Daoy (cell line): ENCODE measurements at regions not wholly inside any gene's neighbourhood (a gene's known extent, or its start where the extent isn't known, plus 50 kb on each side); places are given as distances from the start of the nearest gene placed in this dataset.

Experiments
- DNase-seq: peaks from one replicate; pipeline ENCODE4 v3.0.0-alpha.2; 2015; ENCODE audit warnings: low read depth

DNA sequence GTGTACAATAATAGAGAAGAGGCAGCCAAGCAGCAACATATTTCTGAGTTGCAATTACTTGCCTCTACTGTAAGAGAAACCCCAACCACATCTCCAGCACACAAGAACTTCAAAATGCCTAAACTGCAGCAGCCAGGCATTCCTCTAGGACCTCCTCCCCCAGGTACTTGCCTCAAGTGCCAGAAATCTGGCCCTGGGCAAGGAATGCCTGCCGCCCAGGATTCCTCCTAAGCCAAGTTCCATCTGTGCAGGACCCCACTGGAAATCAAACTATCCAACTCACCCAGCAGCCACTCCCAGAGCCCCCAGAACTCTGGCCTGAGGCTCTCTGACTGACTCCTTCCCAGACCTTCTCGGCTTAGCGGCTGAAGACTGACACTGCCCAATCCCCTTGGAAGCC lies 336.8 kb upstream of the RGMB start:
- DNase-seq = no peak

DNA sequence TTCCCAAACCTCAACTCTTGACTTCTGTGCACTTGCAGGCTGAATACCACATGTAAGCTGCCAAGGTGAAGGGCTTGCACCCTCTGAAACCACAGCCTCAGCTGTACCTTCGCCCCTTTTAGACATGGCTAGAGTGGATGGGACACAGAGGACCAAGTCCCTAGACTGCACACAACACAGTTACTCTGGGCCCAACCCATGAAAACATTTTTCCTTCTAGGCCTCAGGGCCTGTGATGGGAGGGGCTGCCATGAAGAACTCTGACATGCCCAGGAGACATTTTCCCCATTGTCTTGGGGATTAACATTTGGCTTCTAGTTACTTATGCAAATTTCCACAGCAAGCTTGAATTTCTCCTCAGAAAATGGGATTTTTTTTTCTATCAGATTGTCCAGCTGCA lies 331.0 kb upstream of the RGMB start:
- DNase-seq = no peak

DNA sequence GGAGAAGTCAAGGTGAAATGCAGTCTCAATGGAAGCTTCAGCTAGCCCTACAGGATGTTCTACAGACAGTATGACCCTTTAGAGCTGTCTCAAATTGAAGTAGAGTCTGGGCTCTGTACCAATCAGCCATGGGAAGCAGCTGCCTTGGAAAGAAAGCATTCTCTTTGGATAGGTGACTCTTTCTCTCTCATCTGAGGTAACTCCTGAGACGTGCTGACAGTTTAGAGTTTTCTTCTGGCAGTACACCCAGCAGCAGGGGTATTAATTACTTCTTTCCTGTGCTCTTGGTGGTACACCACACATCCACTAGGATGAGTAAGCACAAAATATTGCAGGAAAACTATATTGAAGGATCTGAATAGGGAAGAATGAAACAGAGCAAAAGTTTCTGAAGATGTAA lies 329.6 kb upstream of the RGMB start:
- no peak for DNase-seq

DNA sequence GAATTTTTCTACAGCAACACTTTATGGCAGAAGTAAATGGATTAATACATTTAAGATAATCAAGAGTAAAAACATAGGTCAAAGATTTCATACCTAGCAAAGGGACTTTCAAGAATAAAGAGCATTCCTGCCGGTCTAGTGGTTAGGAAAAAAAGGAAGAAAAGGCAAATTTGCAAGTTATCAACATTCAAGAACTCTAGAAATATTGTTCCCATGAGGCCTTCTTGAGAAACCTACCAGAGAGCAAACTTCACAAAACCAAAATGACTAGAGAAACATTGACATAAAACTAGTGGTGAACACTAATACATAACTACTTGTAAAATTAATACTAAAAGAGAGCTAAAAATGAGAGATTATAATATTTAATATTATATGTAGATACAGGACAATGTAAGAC lies 320.2 kb upstream of the RGMB start:
- DNase-seq = no peak

DNA sequence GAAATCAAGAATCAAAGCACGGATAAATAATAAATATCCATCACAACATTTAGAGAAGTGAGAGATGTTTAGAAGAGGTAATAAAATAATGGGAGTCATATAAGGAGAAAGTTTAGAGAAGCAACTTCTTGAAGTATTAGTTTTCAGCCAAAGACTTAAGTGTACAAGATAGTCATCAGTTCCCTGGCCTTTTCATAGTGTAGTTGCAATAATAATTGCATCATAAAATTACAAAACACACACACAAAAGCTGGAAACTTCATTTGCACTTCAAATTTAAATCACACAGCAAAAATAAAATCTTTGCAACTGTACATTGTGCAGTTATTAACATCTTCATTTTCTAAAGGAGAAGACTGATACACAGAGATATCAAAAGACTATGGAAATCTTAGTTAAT lies 319.1 kb upstream of the RGMB start:
- no peak for DNase-seq

DNA sequence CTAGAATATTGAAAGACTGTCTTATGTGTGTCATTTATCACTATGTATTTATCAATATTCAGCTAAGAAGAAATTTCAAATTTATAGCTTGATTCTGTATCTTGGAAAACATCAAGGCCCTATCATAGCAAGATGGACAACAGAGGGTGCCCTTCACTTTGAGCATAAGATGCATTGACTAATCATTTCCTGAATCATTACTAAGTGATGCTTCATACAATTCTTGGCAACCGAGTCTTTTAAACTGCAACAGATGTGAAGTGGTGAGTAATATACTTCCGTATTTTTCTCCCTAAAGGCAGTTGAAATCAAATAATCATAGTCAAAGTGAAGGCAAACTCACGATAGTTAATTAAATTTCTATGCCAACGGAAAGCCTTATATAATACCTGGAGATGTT lies 318.6 kb upstream of the RGMB start:
- peak; percentile 81 for DNase-seq

DNA sequence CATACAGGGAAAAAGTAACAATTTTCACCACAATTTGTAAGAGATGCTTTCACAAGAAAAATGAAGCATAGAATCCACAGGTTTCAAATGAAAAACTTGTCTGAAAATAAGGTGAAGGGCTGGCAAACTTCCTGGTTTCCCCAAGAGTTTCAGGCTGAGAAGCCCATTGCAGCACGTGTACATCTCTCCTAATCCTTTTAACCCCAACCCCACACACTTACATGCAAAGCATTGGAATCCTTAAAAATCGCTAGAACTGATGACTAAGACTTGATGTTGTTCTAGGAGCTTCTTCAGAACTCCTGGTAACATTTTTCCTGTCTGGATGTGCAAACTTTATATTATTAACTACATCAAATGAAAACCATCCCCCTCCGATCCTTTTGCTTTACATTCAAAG lies 317.8 kb upstream of the RGMB start:
- DNase-seq = peak; percentile 38

DNA sequence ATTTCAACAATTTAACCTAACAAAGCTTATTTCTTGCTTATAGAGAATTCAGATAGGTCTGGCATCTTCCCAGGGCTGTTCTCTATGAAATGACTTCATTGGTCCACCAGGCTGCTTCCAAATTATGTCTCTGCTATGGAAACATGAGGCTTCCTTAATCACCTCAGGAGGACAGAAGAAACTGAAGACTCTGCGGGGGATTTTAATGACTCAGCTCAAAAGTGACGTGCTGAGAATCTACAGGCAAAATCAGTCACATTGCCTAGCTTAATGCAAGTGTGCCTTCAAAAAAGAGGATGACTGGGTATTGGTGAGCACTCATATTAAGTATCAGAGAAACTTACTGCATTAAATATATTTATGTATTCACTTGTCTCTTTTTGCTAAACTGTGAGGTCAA lies 315.5 kb upstream of the RGMB start:
- peak; percentile 64 for DNase-seq

DNA sequence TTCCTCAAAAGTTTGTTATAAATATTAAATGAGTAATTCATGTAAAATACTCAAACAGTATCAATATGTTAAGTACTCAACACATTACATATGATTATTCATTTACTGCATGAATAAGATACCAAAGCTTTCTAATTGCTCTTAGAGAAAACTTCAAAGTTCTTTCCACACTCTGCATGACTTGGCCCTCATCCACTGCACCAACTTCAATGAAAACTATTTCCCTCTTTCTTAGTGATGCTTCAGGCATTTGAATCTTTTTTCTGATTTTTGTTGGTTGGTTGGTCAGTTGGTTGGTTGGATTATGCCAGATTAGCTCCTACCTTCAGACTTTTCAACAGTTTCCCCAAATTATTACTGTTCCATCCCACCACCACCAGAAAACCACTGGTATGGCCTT lies 314.7 kb upstream of the RGMB start:
- no peak for DNase-seq

DNA sequence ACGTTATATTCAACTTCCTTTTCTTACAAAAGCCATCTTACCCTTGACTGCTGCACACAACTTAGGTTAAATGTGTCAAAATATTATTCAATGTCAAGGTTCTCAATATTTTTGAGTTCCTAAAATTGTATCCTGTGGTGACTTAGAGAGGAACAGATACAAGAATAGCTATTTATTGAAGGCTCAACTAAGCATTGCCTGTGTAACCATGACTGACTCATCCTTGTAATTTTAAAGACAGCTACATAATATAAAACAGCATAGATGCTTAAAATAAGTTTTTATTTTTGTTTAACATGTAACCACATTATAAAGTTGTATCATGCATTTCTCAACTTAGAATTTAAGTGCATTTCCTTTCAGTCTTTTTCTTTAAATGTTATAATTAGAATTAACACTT lies 312.9 kb upstream of the RGMB start:
- no peak for DNase-seq

DNA sequence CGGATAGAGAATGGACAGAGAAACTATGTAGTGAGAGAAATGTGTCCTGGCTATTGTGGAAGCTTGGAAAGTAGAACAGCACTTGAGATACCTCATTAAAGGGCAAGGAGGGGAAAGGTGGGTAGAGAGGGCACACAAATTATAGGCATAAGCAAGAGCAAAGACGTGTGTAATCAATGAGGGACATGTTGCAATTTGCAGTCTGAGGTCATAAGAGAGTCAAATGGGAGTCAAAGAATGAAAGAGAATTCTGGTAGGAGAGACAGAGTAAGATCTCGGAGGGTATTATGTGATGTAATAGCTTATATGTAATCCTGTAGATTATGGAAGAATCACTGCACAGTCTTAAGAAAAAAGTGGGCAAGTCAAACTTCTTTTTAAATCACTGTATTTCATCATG lies 312.0 kb upstream of the RGMB start:
- no peak for DNase-seq

DNA sequence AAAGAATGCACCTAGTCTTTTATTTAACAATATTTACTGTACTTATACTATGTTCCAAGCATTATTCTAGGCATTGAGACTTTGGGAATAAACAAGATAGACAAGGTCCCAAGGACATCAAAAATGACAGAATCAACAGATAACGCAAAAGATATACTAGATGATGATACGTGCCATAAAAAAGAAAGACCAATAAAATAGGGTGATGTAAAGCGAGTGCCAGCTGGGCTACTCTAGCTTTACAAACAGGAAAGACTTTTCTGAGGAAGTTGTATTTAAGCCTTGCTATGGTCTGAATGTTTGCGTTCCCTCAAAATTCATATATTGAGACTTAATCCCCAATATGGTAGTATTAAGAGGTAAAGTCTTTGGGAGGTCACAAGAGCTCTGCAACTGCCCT lies 310.2 kb upstream of the RGMB start:
- DNase-seq = no peak

DNA sequence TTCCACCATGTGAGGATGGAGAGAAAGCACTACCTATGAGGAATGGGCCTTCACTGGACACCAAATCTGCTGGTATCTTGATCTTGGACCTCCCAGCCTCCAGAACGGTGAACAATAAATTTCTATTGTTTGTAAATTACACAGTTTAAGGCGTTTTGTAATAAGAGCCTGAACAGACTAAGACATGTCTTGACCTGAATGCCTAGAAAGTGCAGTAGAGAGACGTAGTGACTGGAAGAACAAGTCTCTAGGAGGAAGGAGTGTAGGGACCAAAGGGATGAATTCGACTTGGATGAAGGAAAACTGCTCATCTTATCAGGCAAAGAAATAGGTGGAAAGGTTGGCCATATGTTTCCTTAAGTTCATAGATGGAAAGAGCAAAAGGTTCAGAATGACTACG lies 309.8 kb upstream of the RGMB start:
- no peak for DNase-seq

DNA sequence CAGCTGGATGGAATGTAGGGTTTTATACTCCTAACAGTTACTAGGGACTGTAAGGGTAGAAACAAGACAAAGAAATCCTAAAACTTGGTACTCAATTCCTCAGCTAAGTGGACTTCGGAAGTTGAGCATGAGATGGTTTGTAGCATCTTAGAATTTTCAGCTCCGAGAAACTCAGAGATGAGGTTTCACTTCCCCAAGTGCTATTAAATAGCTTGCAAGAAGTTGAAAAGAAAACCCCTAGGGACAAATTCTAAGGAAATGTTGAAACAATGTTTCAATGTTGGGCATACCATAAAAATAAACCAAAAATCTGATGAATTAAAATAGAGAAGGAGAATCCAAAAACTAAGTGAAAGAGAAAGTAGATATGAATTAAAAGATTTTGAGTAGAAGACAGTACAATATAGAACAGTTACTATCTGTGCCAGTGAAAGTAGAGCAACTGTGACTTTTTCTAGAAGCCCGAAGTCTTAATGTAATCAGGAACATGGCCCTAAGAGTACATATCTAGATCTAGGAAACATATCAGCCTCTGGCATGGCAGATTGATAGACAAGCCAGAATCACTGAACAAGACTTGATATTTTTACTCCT lies 308.6 kb upstream of the RGMB start:
- no peak for DNase-seq

DNA sequence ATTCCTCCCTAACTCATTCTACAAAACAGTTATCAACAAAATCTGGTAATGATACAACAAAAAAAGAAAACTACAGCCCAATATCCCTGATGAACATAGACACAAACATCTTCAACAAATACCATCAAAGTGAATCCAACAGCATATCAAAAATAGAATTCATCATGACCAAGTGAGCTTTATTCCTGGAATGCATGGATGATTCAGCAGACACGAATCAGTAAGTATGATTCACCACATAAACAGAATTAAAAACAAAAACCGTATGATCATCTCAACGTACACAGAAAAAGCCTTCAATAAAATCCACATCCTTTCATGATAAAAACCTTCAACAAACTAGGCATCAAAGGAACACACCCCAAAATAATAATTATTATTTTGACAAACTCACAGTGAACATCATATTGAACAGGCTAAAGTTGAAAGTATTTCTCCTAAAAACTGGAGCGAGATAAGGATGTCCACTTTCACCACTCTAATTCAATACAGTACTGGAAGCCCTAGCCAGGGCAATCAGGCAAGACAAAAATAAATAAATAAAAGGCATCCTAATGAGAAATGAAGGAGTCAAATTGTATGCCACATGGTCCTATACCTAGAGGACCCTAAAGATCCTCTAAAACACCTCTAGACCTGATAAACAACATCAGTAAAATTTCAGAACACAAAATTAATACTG lies 305.1 kb upstream of the RGMB start:
- peak; percentile 64 for DNase-seq

DNA sequence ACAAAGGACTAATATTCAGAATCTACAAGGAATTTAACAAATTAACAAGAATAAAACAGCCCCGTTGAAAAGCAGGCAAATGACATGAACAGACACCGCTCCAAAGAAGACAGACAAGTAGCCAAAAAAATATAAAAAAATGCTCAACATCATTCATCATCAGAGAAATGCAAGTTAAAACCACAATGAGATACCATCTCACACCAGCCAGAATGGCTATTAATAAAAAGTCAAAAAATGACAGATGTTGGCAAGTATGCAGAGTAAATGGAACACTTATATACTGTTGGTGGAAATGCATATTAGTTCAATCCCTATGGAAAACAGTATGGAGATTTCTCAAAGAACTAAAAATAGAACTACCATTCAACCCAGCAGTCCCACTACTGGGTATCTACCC lies 302.7 kb upstream of the RGMB start:
- DNase-seq = no peak

DNA sequence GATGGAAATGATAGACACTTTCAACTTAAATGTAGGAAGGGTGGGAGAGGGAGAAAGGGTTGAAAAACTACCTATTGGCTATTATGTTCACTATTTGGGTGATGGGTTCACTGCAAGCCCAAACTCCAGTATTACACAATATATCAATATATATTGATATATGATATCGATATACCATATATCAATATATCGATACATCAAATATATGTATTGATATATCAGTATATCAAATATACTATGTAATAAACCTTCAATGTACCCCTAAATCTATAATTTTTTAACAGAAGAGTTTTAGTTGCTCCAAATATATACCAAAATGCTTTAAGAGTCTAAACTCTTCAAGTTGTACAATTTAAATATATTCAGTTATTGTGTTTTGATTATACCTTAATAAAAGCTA lies 302.0 kb upstream of the RGMB start:
- DNase-seq = no peak

DNA sequence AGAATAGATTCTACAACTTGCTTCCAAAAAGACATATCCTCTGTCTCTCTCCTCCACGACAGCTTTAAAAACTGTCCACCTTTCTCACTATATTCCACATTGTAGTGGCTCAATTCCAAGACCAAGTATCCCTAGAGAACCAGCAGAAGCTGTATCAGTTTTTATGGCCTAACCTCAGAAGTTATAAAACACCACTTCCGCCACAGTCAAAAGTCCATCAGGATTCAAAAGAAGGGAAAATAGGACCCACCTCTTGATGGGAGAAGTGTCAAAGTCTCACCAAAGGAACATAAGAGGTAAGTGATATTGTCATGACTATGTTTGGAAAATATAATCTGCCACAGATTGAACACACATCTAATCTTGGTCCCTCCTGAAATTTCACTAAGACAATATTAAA lies 299.2 kb upstream of the RGMB start:
- DNase-seq = no peak

DNA sequence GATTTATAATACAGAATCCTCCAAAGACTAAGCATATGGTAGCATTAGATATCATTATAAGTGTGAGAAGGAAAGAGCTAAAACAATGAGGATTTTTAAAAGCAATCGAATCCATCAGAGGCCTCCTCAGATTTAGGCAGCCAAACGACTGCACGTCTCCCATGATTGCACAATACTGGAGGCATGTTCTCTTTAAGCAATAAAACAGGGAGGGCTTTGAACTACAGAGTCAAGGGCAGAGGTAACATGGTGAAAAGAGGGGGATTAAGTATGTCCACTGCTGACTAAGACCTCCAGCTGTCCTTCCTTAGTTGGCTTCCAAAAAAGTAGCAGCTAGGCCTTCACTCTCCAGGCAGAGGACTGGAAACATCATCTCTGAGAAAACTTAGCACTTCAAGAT lies 298.7 kb upstream of the RGMB start:
- DNase-seq = no peak

DNA sequence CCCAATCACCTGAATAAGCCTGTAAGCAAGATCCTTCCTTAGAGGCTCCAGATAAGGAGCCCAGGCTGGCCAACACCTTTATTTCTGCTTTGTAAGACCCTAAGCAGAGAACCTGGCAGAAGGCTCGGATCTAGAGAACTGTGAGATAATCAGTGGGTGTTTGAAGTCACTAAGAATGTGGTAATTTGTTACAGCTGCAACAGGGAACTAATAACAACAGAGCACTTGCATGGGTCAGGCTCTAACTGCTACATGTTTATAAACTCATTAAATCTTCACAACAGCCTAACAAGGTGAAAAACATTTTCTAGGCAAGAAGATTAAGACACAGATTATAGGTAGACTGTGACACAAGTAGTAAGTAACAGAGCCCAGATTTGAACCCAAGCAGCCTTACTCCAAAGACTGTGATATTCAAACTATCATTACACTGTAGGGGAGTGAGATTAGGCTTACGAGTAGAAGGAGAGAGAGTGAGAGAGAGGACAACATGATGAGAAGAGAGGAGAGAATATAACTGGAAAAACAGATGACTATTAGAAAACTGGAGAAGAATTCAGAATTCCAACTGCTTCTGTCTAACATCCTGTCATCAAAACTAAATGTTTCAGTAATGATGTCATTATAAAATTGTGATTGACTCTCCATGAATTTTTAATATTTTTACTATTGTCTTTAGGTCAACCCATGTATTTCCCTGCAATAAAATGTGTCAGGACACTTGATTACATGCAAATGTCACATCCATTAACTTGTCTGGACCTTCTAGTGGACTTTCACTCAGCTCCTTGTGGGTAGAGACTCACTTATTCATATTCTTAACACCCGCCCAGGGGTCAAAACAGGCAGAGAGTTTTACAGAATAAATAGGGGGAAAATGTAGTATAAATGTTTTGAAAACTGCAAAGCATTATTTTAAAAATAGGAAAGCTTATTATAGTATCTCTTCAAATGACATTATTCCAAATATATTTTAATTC lies 290.9 kb upstream of the RGMB start:
- no peak for DNase-seq

DNA sequence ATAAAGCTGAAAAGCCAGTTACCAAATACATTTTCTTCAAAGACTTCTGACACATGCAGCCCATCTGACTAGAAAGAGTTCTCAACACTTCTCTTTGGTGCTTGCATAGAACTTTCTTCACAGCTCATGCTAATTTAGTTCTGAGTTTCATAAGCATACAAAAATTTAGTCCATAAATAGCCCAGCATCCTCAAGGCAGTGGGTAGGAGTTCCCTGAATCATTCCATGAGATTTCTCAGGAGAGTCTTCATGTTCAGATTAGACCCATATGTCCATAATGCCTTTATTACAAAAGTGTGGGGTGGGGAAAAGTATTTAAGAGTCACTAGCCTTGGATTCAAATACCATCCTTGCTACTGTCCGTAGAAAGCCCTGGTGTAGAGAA lies 290.2 kb upstream of the RGMB start:
- DNase-seq = no peak

DNA sequence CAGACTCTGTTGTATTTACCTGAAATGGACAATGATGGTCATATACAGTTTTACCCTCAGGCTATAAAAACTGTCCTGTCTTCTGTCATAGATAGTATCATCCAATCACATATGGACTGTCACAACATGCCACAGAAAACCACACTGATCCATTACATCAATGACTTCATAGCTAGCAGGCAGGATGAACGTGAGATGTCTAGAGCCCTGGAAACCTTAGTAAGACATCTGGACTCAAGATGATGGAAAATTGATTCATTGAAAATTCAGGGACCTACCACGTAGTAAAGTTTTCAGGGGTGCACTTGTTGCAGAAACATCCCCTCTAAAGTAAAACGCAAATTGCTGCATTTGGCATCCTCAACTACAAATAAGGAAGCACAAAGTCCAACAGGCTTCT lies 284.4 kb upstream of the RGMB start:
- no peak for DNase-seq

DNA sequence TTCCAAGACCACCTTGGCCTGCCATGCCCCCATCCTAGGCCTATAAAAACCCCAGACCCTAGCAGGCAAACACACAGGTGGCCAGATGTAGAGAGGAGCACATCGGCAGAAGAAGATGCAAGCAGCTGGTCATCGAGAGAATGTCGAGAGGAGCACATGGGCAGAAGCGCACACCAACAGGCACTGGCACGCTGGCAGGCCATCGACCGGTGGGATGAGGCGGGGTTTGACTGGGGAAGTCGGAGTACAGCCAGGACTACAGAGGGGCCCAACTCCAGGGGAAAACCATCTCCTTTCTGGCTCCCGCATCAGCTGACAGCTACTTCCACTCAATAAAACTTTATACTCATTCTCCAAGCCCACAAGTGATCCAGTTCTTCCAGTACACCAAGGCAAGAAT lies 283.1 kb upstream of the RGMB start:
- DNase-seq = no peak
